Stimulated activated naive CD8-positive, alpha-beta T cell treated with anti-CD3 and anti-CD28 coated beads, Interleukin-15, Interleukin-2, amounts not matched to agents 100 ng/mL and 50 ng/mL, for 24 hours (primary cell): ENCODE measurements at regions not wholly inside any gene's neighbourhood (a gene's known extent, or its start where the extent isn't known, plus 50 kb on each side); places are given as distances from the start of the nearest gene placed in this dataset.

Experiments
- H3K27ac Mint-ChIP-seq: one replicate; pipeline ENCODE4 v1.8.0; 2021; ENCODE audit warnings: mild to moderate bottlenecking, mixed read lengths
- H3K27me3 Mint-ChIP-seq: one replicate; pipeline ENCODE4 v1.8.0; 2021; ENCODE audit warnings: mixed read lengths
- H3K36me3 Mint-ChIP-seq: one replicate; pipeline ENCODE4 v1.8.0; 2021; ENCODE audit warnings: low read depth, mixed read lengths
- H3K4me1 Mint-ChIP-seq: one replicate; pipeline ENCODE4 v1.8.0; 2021; ENCODE audit warnings: low read depth, mixed read lengths
- H3K4me3 Mint-ChIP-seq: one replicate; pipeline ENCODE4 v1.8.0; 2021; ENCODE audit warnings: mild to moderate bottlenecking, mixed read lengths
- H3K9me3 Mint-ChIP-seq: one replicate; pipeline ENCODE4 v1.8.0; 2021; ENCODE audit warnings: mixed read lengths

- peak overlapping the region; percentile 15 for H3K27ac Mint-ChIP-seq
- H3K4me1 Mint-ChIP-seq: peaks cover 8% of the 10 kb centered on the region
These were observed 171.3 kb downstream of the ST8SIA4 start for GRCh38 chr5:100731768-100732167.

DNA sequence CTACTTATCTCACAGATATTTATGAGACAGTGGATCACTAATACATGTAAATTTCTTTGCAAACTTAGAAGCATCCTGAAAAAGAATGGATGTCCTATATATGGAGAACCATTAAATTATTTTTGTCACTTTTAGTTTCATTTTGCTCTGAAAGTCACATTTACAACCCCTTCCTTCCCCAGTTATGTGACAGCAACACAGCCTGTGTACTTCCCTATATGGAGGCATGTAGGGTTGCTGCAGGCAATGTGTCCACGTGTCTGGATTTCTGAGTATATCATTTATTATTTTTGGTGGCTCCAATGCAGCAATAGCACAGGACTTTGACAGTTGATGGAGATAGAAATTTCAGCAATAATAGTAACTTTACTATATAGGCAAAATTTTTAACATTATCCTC lies 156.4 kb downstream of the ST8SIA4 start:
- Mint-ChIP-seq H3K27ac (no peak overlapping the region), H3K36me3 (no peaks in the 10 kb centered on the region), H3K27me3 (no peaks in the 10 kb centered on the region), H3K4me3 (no peak overlapping the region), H3K4me1 (peaks cover 7% of the 10 kb centered on the region), H3K9me3 (no peaks in the 10 kb centered on the region)

More at GRCh38 chr5:100731768-100732167, 171.3 kb downstream of the ST8SIA4 start:
- Mint-ChIP-seq H3K4me3 (peak overlapping the region; percentile 73), H3K36me3 (no peaks in the 10 kb centered on the region), H3K9me3 (no peaks in the 10 kb centered on the region), H3K27me3 (no peaks in the 10 kb centered on the region)

DNA sequence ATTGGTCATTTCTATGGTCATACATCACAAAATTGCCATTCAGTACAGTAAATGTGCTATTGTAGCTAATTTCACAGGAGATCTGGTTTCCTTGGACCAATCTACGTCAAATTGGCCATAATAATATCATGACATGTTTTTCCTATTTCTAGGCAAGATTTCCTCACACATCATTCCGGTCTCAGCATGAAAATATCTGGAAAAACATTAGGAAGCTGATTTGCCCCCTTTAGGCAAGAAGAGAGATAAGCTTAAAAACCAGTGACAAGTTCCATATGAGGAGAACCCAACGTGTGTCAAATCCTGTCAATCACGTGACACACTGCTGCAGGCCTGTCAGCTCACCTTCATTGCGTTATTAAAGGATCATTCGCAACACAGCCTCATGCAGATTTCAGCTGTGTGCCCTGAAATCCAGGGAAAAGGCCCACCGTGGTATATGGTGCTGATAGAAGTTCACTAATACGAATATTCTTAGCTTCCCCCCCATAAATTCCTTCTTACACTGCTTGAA lies 153.3 kb downstream of the ST8SIA4 start:
- H3K9me3 Mint-ChIP-seq: no peaks in the 10 kb centered on the region
- peaks cover 7% of the 10 kb centered on the region for H3K4me1 Mint-ChIP-seq
- H3K36me3 Mint-ChIP-seq: no peaks in the 10 kb centered on the region
- no peak overlapping the region for H3K27ac Mint-ChIP-seq
- no peak overlapping the region for H3K4me3 Mint-ChIP-seq
- no peaks in the 10 kb centered on the region for H3K27me3 Mint-ChIP-seq

- no peak overlapping the region for H3K27ac Mint-ChIP-seq
- no peaks in the 10 kb centered on the region for H3K27me3 Mint-ChIP-seq
- no peaks in the 10 kb centered on the region for H3K4me1 Mint-ChIP-seq
- H3K9me3 Mint-ChIP-seq: no peaks in the 10 kb centered on the region
- H3K4me3 Mint-ChIP-seq: no peak overlapping the region
- no peaks in the 10 kb centered on the region for H3K36me3 Mint-ChIP-seq
These were observed 147.6 kb downstream of the ST8SIA4 start for GRCh38 chr5:100755435-100755834.
